ENCODE measurements at regions not wholly inside any gene's neighbourhood (a gene's known extent, or its start where the extent isn't known, plus 50 kb on each side); places are given as distances from the start of the nearest gene placed in this dataset.

DNA sequence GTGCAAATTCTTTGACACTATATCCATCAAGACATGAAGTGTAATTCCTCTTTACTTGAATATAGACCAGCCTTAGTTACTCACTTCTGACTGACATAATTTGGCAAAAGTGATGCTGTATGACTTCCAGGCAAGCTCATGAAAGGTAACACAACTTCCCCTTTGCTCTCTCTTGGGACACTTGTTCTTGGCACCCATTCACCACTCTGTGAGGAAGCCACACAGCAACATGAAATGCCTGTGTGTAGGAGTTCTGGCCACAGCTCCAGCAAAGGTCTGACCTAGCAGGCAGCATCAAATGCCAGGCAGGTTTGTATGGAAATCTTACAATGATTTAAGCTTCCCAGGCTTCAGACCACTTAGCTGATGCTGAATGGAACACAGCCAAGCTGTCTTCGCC is 280.3 kb downstream of the PDHA2 start:
- DNase-seq (ENCODE audit: low read depth): peak; percentile 4
- no peak overlapping the region for H3K4me3 ChIP-seq (ENCODE audit: control insufficient read depth, low read depth, low read length)
- TF ChIP-seq CTCF (conservative IDR thresholded peaks at IDR 0.05; ENCODE audit: control insufficient read depth, insufficient read depth, low read depth, low read length): no peak

- no peak overlapping the region for H3K4me3 ChIP-seq (ENCODE audit: control insufficient read depth, low read depth, low read length)
- TF ChIP-seq CTCF (conservative IDR thresholded peaks at IDR 0.05; ENCODE audit: control insufficient read depth, insufficient read depth, low read depth, low read length): no peak
- no peak for DNase-seq (ENCODE audit: low read depth)
Observed at GRCh38 chr4:96126227-96126626, 286.3 kb downstream of the PDHA2 start.

DNA sequence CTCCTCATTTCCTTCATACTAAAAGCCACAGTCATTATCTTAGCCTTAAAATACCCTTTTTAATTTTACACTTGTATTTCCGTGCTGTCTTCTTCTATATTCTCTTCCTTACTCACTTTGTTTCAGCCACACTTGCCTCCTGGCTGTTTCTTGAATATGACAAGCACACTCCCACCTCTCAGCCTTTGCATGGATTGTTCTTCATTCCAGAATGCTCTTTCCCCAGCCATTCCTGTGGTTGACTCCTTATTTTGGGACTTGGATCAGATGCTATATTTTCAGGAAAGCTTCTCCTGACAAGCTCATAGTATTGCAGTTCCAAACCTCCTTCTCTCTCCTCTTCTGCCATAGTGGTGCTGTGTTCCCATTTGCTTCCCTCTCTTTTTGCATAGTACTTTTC is 291.3 kb downstream of the PDHA2 start:
- DNase-seq (ENCODE audit: low read depth): no peak
- H3K4me3 ChIP-seq (ENCODE audit: control insufficient read depth, low read depth, low read length): no peak overlapping the region
- no peak for TF ChIP-seq CTCF (conservative IDR thresholded peaks at IDR 0.05; ENCODE audit: control insufficient read depth, insufficient read depth, low read depth, low read length)

DNA sequence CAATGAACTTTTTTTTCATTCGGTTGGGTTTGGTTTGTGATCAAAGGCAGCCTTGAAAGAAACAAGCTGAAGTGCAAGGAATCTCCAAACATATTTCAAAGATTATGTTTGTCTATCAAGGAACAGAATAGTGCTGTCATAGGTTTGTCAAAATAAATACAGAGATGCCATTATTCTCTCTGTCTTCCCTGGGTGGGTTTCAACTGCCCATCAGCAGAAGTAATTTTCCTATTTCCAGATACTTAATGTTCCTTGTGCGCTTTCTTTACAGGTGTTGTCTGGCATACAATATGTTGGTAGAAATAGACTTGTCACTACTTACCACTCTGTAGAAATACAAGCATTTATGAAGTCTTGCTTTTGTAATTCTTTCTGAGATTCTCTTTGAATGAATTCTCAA is 294.9 kb downstream of the PDHA2 start:
- H3K4me3 ChIP-seq (ENCODE audit: control insufficient read depth, low read depth, low read length): no peak overlapping the region
- no peak for DNase-seq (ENCODE audit: low read depth)
- TF ChIP-seq CTCF (conservative IDR thresholded peaks at IDR 0.05; ENCODE audit: control insufficient read depth, insufficient read depth, low read depth, low read length): no peak

DNA sequence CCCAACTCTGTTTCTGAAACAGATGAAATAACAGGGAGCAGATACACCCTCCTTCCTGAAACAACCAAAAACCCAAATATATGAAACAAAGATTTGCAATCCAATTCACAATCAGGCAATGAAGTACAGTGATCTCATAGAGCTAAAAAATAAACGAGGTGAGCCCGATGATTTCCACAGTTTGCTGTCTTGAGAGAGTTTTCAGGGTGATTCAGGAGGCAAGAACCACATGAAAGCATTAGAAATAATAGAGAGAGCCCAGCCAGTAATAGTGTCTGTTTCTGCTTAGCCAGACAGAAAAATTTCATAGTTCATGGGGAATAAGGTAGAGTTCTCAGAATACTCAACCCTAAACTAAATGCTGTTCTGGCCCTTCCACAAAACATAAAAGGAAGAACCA is 296.2 kb downstream of the PDHA2 start:
- no peak for DNase-seq (ENCODE audit: low read depth)
- TF ChIP-seq CTCF (conservative IDR thresholded peaks at IDR 0.05; ENCODE audit: control insufficient read depth, insufficient read depth, low read depth, low read length): no peak
- H3K4me3 ChIP-seq (ENCODE audit: control insufficient read depth, low read depth, low read length): no peak overlapping the region

- no peak overlapping the region for H3K4me3 ChIP-seq (ENCODE audit: control insufficient read depth, low read depth, low read length)
- TF ChIP-seq CTCF (conservative IDR thresholded peaks at IDR 0.05; ENCODE audit: control insufficient read depth, insufficient read depth, low read depth, low read length): no peak
- no peak for DNase-seq (ENCODE audit: low read depth)
Observed at GRCh38 chr4:96139251-96139929, 299.5 kb downstream of the PDHA2 start.

GRCh38 chr4:96145601-96146000 is 305.7 kb downstream of the PDHA2 start:
- H3K4me3 ChIP-seq (ENCODE audit: control insufficient read depth, low read depth, low read length): no peak overlapping the region
- DNase-seq (ENCODE audit: low read depth): peak; percentile 41
- no peak for TF ChIP-seq CTCF (conservative IDR thresholded peaks at IDR 0.05; ENCODE audit: control insufficient read depth, insufficient read depth, low read depth, low read length)

Measured in fibroblast of mammary gland (primary cell).